ENCODE measurements at regions not wholly inside any gene's neighbourhood (a gene's known extent, or its start where the extent isn't known, plus 50 kb on each side); places are given as distances from the start of the nearest gene placed in this dataset.
"Not testable (repeated sequence)": the region's sequence is repeated elsewhere in the genome, so short reads cannot be mapped to it uniquely, and the experiment has no call there.

DNA sequence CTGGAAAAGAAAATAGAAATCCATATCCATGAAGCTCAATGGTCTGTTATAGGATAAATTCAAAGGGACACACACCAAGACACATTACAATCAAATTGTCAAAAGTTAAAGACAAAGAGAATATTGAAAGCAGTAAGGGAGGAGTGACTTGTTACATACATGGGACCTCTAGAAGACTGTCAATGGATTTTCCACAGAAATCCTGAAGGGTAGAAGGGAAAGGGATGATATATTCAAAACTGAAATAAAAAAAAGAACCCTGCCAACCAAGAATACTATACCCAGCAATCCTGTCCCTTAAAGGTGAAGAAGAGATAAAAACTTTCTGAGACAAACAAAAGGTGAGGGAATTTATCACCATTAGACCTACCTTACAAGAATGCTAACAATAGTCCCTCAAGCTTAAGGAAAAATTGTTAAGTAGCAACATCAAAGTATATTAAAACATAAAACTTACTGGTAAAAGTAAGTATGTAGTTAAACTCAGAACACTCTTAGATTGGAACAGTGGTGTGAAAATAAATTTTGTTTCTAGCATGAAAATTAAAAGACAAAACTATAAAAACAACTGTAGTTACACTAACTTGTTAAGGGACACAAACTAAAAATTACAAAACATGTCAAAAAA is 103.2 kb upstream of the APP start:
- TF ChIP-seq, protein P1, sequence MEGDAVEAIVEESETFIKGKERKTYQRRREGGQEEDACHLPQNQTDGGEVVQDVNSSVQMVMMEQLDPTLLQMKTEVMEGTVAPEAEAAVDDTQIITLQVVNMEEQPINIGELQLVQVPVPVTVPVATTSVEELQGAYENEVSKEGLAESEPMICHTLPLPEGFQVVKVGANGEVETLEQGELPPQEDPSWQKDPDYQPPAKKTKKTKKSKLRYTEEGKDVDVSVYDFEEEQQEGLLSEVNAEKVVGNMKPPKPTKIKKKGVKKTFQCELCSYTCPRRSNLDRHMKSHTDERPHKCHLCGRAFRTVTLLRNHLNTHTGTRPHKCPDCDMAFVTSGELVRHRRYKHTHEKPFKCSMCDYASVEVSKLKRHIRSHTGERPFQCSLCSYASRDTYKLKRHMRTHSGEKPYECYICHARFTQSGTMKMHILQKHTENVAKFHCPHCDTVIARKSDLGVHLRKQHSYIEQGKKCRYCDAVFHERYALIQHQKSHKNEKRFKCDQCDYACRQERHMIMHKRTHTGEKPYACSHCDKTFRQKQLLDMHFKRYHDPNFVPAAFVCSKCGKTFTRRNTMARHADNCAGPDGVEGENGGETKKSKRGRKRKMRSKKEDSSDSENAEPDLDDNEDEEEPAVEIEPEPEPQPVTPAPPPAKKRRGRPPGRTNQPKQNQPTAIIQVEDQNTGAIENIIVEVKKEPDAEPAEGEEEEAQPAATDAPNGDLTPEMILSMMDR (conservative IDR thresholded peaks at IDR 0.05; ENCODE audit: low read depth, low read length): no peak
- H3K4me3 ChIP-seq (ENCODE audit: low read length): no peak overlapping the region
- no peak for DNase-seq (ENCODE audit: low read depth)

DNA sequence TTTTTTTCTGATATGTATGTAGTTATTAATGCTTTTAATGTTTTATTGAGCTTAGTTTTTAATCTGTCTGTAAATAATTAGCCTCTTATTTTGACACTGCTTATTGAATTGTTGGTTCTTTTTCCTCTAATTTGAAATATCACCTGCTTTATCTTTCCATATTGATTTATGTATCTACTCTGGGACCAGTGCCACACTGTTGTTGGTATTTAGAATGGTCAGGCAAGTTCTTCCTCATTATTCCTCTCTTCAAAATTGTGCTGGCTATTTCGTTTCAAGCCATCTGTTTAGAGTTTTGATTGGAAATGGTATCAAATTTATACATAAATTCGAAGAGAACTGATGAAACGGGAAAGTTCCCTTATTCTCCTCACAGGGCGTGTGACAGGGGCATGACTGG is 96.8 kb upstream of the APP start:
- H3K4me3 ChIP-seq (ENCODE audit: low read length): no peak overlapping the region
- DNase-seq (ENCODE audit: low read depth): no peak
- TF ChIP-seq, protein P1 (conservative IDR thresholded peaks at IDR 0.05; ENCODE audit: low read depth, low read length): no peak

DNA sequence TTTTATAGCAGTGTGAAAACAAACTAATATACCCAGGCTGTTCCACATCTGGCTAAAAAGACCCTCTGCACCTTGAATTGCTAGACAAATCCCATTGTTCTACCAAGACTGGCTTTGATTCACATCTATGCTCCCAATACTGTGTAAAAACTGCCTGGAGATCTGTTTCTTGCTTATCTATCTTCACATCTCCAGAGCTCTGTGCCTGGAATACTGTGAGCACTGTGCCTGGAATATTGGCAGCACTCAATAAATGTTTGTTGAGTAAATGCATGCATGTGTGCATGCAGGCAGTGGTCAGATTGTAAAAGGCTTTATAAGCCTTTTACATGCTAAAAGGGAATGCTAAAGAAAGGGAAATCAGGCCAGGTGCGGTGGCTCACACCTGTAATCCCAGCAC is 75.5 kb upstream of the APP start:
- TF ChIP-seq, protein P1 (conservative IDR thresholded peaks at IDR 0.05; ENCODE audit: low read depth, low read length): no peak
- no peak overlapping the region for H3K4me3 ChIP-seq (ENCODE audit: low read length)
- no peak for DNase-seq (ENCODE audit: low read depth)

DNA sequence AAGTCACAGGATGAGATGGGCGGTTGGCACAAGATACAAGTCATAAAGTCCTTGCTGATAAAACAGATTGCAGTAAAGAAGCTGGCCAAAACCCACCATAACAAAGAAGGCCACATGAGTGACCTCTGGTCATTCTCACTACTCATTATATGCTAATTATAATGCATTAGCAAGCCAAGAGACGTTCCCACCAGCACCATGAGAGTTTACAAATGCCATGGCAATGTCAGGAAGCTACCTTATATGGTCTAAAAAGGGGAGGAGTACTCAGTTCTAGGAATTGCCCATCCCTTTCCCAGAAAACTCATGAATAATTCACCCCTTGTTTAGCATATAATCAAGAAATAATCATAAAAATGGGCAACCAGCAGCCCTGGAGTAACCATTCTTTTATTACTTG is 74.9 kb upstream of the APP start:
- no peak overlapping the region for H3K4me3 ChIP-seq (ENCODE audit: low read length)
- no peak for DNase-seq (ENCODE audit: low read depth)
- TF ChIP-seq, protein P1 (conservative IDR thresholded peaks at IDR 0.05; ENCODE audit: low read depth, low read length): no peak

DNA sequence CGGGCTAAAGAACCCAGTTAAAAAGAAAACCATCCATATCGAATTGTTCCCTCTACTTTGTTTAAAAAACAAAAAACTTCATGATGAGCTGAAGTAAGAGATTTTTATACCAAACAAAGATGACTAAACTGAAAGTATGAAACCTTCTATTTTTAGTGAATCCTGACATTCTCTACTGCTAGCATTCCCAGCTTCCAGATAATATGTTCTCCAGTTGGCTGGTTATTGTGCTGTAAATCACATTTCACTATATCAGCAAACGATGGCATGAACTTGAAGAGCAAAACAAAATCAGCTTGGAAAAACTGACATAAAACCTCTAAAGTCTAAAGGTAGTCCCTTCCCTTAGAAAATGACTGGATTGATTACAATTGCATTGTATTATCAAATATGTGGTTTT is 68.1 kb upstream of the APP start:
- TF ChIP-seq, protein P1 (conservative IDR thresholded peaks at IDR 0.05; ENCODE audit: low read depth, low read length): no peak
- DNase-seq (ENCODE audit: low read depth): no peak
- no peak overlapping the region for H3K4me3 ChIP-seq (ENCODE audit: low read length)

DNA sequence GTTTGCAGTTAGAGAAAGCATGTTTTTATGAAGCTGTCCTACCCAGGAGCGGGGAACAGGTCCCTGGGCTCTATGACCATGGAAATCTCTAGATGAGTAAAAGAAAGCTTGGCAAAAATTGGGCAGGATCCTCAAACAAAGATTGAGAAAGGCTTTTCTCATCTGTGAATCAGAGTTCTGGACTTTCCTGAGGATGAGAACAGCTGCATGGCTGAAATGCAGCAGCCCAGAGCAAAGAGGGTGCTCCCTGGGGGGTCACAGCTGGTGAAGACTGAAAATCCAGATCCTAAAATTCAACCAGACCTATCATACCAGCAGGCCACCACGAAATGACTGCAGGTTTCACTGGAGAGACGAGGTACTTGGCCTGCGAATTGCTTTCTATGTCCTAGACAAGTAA is 65.7 kb upstream of the APP start:
- no peak overlapping the region for H3K4me3 ChIP-seq (ENCODE audit: low read length)
- TF ChIP-seq, protein P1 (conservative IDR thresholded peaks at IDR 0.05; ENCODE audit: low read depth, low read length): no peak
- DNase-seq (ENCODE audit: low read depth): no peak

DNA sequence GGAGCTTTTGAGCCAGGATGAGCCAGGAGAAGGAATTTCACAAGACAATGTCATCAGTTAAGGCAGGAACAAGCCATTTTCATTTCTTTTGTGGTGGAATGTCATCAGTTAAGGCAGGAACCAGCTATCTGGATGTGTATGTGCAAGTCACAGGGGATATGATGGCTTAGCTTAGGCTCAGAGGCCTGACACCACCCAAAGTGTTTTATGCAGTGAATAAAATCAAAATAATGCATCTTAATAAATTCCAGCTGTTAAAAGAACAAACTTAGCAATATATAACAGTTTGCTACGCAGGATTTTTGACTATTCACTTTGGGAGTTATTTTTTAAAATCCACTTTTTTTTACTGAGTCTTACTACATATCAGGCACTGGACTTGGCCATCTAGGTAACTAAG is 62.7 kb upstream of the APP start:
- not testable (repeated sequence) for DNase-seq (ENCODE audit: low read depth)

DNA sequence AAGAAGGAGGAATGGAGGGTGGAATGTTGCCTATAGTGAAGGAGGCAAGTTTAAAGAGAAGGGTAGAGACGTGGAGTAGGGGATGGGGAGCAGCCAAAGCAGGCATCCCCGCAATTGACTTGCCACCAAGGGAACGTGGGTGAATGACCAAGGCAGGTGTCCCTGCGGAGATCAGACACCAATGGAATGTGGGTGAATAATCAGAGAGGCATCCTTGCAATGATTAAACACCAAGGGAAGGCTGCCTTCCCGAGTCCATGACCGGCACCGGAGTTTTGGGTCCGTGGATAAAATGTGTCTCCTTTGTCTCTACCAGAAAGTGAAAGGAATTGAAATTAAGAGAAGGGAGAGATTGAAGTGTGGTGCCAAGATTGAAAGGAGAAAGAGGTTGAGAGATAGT is 61.9 kb upstream of the APP start:
- DNase-seq (ENCODE audit: low read depth); H3K4me3 ChIP-seq (ENCODE audit: low read length): not testable (repeated sequence)

More for the DNA sequence above, 62.7 kb upstream of the APP start:
- not testable (repeated sequence) for H3K4me3 ChIP-seq (ENCODE audit: low read length)

All from retinal pigment epithelial cell (primary cell).